Suprapubic skin (tissue), 4 donors: ENCODE measurements at regions not wholly inside any gene's neighbourhood (a gene's known extent, or its start where the extent isn't known, plus 50 kb on each side); places are given as distances from the start of the nearest gene placed in this dataset.

Experiments
- DNase-seq, 2 donors: peaks; one replicate each; pipeline ENCODE4 v3.0.0-alpha.2; 2019; ENCODE audit warnings: low spot score in 2 of 2
- H3K27ac ChIP-seq: fragments of 200-600 bp; sonication (generic); one replicate; pipeline ENCODE4 v1.5.1; 2019
- H3K27me3 ChIP-seq: fragments of 200-600 bp; sonication (generic); one replicate; pipeline ENCODE4 v1.5.1; 2019
- H3K36me3 ChIP-seq: fragments of 200-600 bp; sonication (generic); one replicate; pipeline ENCODE4 v1.5.1; 2019
- H3K4me1 ChIP-seq: fragments of 200-600 bp; sonication (generic); one replicate; pipeline ENCODE4 v1.5.1; 2019
- H3K4me3 ChIP-seq: fragments of 200-600 bp; sonication (generic); one replicate; pipeline ENCODE4 v1.5.1; 2019; ENCODE audit warnings: mild to moderate bottlenecking
- H3K9me3 ChIP-seq: fragments of 200-600 bp; sonication (generic); one replicate; pipeline ENCODE4 v1.5.1; 2019
- CTCF ChIP-seq, 2 donors: fragments of 200-600 bp in 1 of 2; fragments of 450-650 bp in 1 of 2; sonication (generic) in 1 of 2; IDR thresholded peaks; one replicate each; pipeline ENCODE4 v1.5.1; 2016 to 2019; ENCODE audit warnings: antibody characterized with exemption in 2 of 2, mild to moderate bottlenecking in 1 of 2, moderate library complexity in 1 of 2
- EP300 ChIP-seq: sonication (generic); formaldehyde crosslinking; IDR thresholded peaks from one replicate; pipeline ENCODE4 v1.6.1; 2017; ENCODE audit warnings: antibody characterized with exemption
- POLR2A ChIP-seq, 2 donors: fragments of 450-650 bp; IDR thresholded peaks; one replicate each; pipeline ENCODE4 v1.6.1; 2017; ENCODE audit warnings: antibody characterized with exemption in 2 of 2, mild to moderate bottlenecking in 2 of 2, moderate library complexity in 2 of 2
- POLR2AphosphoS5 ChIP-seq, 3 donors: sonication (generic); formaldehyde crosslinking; IDR thresholded peaks; one replicate each; pipeline ENCODE4 v1.6.1; 2017; ENCODE audit warnings: antibody characterized with exemption in 3 of 3
- WGBS: methylation state at CpG from one replicate; pipeline ENCODE4 v1.1.5; 2018; 5-methylcytosine and 5-hydroxymethylcytosine counted together

DNA sequence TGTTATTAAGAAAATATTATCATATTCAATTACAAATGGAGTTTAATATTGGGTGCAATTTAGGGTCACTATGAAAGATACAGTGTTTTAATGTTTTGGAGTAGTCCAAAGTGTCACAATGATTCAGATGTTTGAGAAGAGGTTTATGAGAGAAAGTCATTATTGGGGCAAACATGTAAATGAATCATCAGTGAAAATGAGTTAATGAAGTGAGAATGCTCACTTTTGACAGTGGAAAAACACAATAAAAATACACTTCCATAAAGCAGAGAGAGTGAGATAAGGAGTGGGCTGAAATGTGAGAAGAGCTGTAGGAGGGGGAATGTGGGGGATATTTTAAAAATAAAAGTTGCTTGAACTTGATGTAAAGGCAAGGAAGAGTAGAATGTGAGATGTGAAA lies 957.1 kb downstream of the PCDH18 start:
- TF ChIP-seq CTCF (IDR thresholded peaks at IDR 0.05), result no peak
- TF ChIP-seq EP300, result no peak
- TF ChIP-seq POLR2AphosphoS5 (IDR thresholded peaks at IDR 0.05), result no peak
- no peak for TF ChIP-seq POLR2A (IDR thresholded peaks at IDR 0.05)
- Histone ChIP-seq H3K27me3 (no peaks in the 10 kb centered on the region), H3K36me3 (no peaks in the 10 kb centered on the region), H3K27ac (no peak overlapping the region), H3K4me1 (no peaks in the 10 kb centered on the region), H3K9me3 (no peaks in the 10 kb centered on the region), H3K4me3 (no peak overlapping the region)
- no peak for DNase-seq

GRCh38 chr4:136573460-136573859 lies 958.8 kb downstream of the PCDH18 start:
- H3K4me3 ChIP-seq, result no peak overlapping the region
- no peak for TF ChIP-seq CTCF (IDR thresholded peaks at IDR 0.05)
- TF ChIP-seq EP300, result no peak
- TF ChIP-seq POLR2A (IDR thresholded peaks at IDR 0.05), result no peak
- no peak for TF ChIP-seq POLR2AphosphoS5 (IDR thresholded peaks at IDR 0.05)
- H3K9me3 ChIP-seq, result no peaks in the 10 kb centered on the region
- H3K4me1 ChIP-seq, result no peaks in the 10 kb centered on the region
- WGBS, result 83% methylated on average over 4 of the region's 4 CpGs
- no peak for DNase-seq
- no peaks in the 10 kb centered on the region for H3K27me3 ChIP-seq
- no peaks in the 10 kb centered on the region for H3K36me3 ChIP-seq
- no peak overlapping the region for H3K27ac ChIP-seq

DNA sequence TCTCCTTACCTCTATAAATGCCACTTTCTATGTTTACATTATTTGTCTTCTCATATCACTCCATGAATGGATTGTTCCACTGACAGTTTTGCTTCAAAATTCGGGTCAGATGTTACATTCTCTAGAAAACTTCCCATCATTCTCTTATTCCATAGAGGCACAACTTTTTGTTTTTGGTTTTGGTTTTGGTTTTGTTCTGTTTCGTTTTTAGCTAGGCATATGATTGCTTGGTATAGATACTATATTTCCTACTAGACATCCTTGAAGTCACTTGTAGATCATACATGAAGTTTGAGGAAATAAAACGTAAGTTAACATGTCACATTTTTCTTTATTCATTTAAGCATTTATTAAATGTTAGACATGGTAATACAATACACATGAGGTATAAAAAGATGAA lies 961.0 kb downstream of the PCDH18 start:
- DNase-seq, result no peak
- no peak overlapping the region for H3K4me3 ChIP-seq
- 51% methylated on average over 3 of the region's 3 CpGs for WGBS
- no peaks in the 10 kb centered on the region for H3K9me3 ChIP-seq
- H3K4me1 ChIP-seq, result no peaks in the 10 kb centered on the region
- TF ChIP-seq POLR2A (IDR thresholded peaks at IDR 0.05), result no peak
- TF ChIP-seq POLR2AphosphoS5 (IDR thresholded peaks at IDR 0.05), result no peak
- TF ChIP-seq CTCF (IDR thresholded peaks at IDR 0.05), result no peak
- no peak for TF ChIP-seq EP300
- no peaks in the 10 kb centered on the region for H3K27me3 ChIP-seq
- no peak overlapping the region for H3K27ac ChIP-seq
- H3K36me3 ChIP-seq, result no peaks in the 10 kb centered on the region

DNA sequence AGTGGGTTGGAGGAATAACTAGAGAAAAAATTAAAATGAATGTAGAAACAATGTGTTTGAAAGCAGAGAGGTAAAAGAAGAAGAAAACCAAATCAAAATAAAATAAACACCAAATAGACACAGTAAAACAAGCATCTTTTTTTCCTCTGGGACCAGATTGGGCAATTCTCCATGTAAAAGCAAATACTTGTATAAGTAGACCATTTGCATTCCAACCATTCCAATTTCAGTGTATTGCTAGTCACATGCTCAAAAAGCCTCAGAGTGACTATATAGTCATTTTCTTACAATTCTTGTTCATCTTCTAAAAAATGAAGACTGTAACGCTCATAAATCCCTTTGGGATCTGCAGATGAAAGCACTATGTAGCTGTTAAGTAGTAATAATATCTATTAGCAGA lies 969.5 kb downstream of the PCDH18 start:
- Histone ChIP-seq H3K27me3 (no peaks in the 10 kb centered on the region), H3K9me3 (no peaks in the 10 kb centered on the region), H3K4me1 (no peaks in the 10 kb centered on the region), H3K4me3 (no peak overlapping the region), H3K27ac (no peak overlapping the region), H3K36me3 (no peaks in the 10 kb centered on the region)
- TF ChIP-seq EP300 (no peak), POLR2A (IDR thresholded peaks at IDR 0.05) (no peak), CTCF (IDR thresholded peaks at IDR 0.05) (no peak), POLR2AphosphoS5 (IDR thresholded peaks at IDR 0.05) (no peak)
- DNase-seq, result no peak
- 37% methylated on average over 1 of the region's 1 CpG for WGBS

DNA sequence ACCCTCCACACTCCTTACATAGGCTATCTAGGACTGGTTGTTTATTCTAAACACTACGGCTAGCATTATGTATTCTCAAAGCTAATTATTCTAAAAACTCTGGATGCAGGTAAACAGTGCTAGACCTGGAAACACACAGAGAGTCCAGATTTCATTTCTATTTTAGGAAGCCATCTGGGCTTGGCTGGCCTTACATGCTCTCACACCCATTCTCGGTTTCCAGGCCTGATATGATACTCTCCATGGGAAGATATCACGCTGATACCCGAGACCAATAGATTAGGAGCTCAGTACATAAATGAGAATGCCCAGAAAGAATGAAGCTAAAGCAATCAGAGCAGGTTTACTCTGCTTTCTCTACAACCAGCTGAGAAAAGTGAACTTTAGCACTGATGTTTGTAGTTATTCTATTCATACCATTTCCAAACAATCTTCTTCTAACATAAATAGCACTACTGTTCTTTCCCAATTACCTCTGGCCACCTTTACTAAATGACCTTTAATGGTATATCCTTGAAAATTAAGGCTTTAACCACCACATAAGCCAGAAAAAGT lies 973.3 kb downstream of the PCDH18 start:
- no peak for DNase-seq

More for the DNA sequence above, 973.3 kb downstream of the PCDH18 start:
- Histone ChIP-seq H3K36me3 (no peaks in the 10 kb centered on the region), H3K4me3 (no peak overlapping the region), H3K27ac (no peak overlapping the region), H3K4me1 (no peaks in the 10 kb centered on the region), H3K27me3 (no peaks in the 10 kb centered on the region), H3K9me3 (no peaks in the 10 kb centered on the region)
- 87% methylated on average over 4 of the region's 4 CpGs for WGBS
- TF ChIP-seq CTCF (IDR thresholded peaks at IDR 0.05) (no peak), POLR2A (IDR thresholded peaks at IDR 0.05) (no peak), POLR2AphosphoS5 (IDR thresholded peaks at IDR 0.05) (no peak), EP300 (no peak)
